Peyer's patch (tissue), 4 donors: ENCODE measurements at regions not wholly inside any gene's neighbourhood (a gene's known extent, or its start where the extent isn't known, plus 50 kb on each side); places are given as distances from the start of the nearest gene placed in this dataset.

Experiments used
- POLR2A ChIP-seq, 2 donors: fragments of 450-650 bp; IDR thresholded peaks; one replicate each; pipeline ENCODE4 v1.5.1; 2017; ENCODE audit warnings: antibody characterized with exemption in 2 of 2, mild to moderate bottlenecking in 2 of 2, moderate library complexity in 2 of 2
- TF ChIP-seq, protein P1 (sequence below), 6 experiments: fragments of 450-650 bp in 4 of 6; fragments of 200-600 bp in 2 of 6; sonication (generic) in 1 of 6; IDR thresholded peaks; one replicate each; pipeline ENCODE4 v1.5.1; 2017 to 2019; ENCODE audit warnings: antibody characterized with exemption in 6 of 6, mild to moderate bottlenecking in 3 of 6, moderate library complexity in 1 of 6

DNA sequence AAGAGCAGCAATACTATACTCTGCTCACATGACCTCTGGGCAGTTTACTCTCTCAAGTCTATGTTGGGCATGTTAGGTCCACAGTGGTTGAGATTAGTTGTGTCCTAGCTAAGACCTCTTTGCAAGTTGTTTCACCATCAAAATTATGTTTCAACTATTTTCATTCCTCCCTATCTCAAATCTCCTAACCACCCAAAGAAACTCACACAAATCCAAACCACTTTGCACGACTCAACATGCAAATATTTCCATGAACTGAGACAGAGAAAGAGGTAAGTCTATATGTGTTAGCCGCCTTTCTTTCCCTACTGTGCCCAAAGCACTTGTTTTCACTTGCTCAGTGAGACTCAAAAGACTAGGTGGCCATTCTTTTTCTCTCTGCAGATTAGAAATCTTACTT, 546.8 kb downstream of the TNS1 start:
- TF ChIP-seq, protein P1, sequence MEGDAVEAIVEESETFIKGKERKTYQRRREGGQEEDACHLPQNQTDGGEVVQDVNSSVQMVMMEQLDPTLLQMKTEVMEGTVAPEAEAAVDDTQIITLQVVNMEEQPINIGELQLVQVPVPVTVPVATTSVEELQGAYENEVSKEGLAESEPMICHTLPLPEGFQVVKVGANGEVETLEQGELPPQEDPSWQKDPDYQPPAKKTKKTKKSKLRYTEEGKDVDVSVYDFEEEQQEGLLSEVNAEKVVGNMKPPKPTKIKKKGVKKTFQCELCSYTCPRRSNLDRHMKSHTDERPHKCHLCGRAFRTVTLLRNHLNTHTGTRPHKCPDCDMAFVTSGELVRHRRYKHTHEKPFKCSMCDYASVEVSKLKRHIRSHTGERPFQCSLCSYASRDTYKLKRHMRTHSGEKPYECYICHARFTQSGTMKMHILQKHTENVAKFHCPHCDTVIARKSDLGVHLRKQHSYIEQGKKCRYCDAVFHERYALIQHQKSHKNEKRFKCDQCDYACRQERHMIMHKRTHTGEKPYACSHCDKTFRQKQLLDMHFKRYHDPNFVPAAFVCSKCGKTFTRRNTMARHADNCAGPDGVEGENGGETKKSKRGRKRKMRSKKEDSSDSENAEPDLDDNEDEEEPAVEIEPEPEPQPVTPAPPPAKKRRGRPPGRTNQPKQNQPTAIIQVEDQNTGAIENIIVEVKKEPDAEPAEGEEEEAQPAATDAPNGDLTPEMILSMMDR (IDR thresholded peaks at IDR 0.05): no peak
- no peak for TF ChIP-seq POLR2A (IDR thresholded peaks at IDR 0.05)
